ENCODE measurements at regions not wholly inside any gene's neighbourhood (a gene's known extent, or its start where the extent isn't known, plus 50 kb on each side); places are given as distances from the start of the nearest gene placed in this dataset.

DNA sequence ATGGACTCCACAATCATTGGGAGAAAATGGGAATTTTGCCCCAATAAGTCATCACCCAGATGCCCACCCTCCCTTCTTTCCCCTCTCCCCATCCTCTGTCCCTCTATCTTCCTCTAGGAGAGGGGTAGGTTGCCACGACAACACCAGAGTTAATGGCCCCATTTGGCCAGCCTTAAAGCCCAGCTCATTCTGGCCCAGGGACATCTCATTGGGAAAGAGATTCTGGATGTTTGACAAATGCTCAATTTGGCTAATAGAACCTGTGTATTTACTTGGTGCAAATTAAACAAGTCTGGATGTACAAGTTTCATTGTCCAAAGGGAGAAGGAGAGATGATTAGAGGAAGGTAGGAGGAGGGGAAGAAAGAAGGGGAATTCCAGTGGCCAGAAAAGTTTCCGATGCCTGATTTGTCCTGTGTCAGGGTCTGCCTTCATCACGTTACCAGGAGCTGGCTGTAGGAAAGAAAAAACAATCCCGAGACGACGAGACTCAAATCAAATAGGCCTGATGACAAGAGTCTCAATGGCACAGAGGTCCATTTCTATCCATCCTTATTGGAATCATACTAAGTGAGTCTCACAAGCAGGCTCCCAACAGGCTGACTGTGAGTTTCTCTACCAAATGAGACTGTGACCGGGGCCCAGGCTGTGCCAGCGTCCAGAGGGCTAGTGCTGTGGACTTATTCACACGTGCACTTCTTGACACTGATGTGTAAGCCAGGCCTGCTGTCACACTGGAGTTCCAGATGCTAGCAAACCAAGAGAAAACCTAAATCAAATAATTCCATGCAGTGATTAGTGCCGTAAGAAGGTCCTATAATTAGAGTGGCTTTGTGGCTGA lies 265.2 kb upstream of the APCDD1 start:
- ATAC-seq (no peak), DNase-seq (ENCODE audit: low read depth, low spot score) (no peak)
- TF ChIP-seq, protein P1, sequence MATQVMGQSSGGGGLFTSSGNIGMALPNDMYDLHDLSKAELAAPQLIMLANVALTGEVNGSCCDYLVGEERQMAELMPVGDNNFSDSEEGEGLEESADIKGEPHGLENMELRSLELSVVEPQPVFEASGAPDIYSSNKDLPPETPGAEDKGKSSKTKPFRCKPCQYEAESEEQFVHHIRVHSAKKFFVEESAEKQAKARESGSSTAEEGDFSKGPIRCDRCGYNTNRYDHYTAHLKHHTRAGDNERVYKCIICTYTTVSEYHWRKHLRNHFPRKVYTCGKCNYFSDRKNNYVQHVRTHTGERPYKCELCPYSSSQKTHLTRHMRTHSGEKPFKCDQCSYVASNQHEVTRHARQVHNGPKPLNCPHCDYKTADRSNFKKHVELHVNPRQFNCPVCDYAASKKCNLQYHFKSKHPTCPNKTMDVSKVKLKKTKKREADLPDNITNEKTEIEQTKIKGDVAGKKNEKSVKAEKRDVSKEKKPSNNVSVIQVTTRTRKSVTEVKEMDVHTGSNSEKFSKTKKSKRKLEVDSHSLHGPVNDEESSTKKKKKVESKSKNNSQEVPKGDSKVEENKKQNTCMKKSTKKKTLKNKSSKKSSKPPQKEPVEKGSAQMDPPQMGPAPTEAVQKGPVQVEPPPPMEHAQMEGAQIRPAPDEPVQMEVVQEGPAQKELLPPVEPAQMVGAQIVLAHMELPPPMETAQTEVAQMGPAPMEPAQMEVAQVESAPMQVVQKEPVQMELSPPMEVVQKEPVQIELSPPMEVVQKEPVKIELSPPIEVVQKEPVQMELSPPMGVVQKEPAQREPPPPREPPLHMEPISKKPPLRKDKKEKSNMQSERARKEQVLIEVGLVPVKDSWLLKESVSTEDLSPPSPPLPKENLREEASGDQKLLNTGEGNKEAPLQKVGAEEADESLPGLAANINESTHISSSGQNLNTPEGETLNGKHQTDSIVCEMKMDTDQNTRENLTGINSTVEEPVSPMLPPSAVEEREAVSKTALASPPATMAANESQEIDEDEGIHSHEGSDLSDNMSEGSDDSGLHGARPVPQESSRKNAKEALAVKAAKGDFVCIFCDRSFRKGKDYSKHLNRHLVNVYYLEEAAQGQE (IDR thresholded peaks at IDR 0.05; ENCODE audit: insufficient read depth in 1 of 2, low read depth in 2 of 2, low read length in 1 of 2), result no peak
- TF ChIP-seq TCF7L2 (IDR thresholded peaks at IDR 0.05; ENCODE audit: low read depth, low read length), result no peak
- ChIA-PET CTCF (no interaction called here), POLR2A (no interaction called here)
- H3K4me1 ChIP-seq (ENCODE audit: control insufficient read depth, insufficient read depth, low read length), result no peaks in the 10 kb centered on the region
- H3K27ac ChIP-seq (ENCODE audit: low read length), result no peak overlapping the region
- in situ Hi-C loops (cut with HindIII; ENCODE audit: low pct_unique_long_range_greater_than_20kb, low sequenced_read_pairs) (no loop called here), intact Hi-C loops (cut with micrococcal nuclease; ENCODE audit: unreplicated experiment) (no loop called here)
- H3K36me3 ChIP-seq (ENCODE audit: control insufficient read depth, insufficient read depth, low read length), result no peaks in the 10 kb centered on the region
- BruUV-seq (replicated peaks), result no TSS peak
- no peaks in the 10 kb centered on the region for H3K27me3 ChIP-seq (ENCODE audit: control insufficient read depth, insufficient read depth, low read length)
- H3K4me3 ChIP-seq (ENCODE audit: low read depth in 2 of 2, low read length in 2 of 2), result no peak overlapping the region
- no peaks in the 10 kb centered on the region for H3K9me3 ChIP-seq (ENCODE audit: control insufficient read depth, insufficient read depth, low read depth, low read length)

DNA sequence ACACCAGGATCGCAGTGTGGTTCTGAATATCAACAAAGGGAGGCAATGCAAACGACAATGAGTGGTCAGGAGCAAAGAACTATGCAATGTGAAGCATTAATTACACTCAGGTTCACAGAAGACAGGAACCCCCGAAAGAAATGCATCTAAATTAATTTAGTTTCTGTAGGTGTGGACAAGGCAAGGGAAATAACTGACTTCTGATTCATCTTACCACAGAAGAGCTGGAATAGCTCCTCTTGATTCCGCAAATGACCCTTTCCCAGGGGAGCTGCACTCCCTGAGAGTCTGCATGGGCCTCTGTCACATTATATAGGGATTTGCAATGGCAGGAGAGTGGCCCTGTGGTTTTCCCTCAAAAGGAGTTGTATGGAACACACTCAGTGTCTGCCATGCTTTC lies 263.9 kb upstream of the APCDD1 start:
- no peak overlapping the region for H3K27ac ChIP-seq (ENCODE audit: low read length)
- intact Hi-C loops (cut with micrococcal nuclease; ENCODE audit: unreplicated experiment), result no loop called here
- TF ChIP-seq, protein P2, sequence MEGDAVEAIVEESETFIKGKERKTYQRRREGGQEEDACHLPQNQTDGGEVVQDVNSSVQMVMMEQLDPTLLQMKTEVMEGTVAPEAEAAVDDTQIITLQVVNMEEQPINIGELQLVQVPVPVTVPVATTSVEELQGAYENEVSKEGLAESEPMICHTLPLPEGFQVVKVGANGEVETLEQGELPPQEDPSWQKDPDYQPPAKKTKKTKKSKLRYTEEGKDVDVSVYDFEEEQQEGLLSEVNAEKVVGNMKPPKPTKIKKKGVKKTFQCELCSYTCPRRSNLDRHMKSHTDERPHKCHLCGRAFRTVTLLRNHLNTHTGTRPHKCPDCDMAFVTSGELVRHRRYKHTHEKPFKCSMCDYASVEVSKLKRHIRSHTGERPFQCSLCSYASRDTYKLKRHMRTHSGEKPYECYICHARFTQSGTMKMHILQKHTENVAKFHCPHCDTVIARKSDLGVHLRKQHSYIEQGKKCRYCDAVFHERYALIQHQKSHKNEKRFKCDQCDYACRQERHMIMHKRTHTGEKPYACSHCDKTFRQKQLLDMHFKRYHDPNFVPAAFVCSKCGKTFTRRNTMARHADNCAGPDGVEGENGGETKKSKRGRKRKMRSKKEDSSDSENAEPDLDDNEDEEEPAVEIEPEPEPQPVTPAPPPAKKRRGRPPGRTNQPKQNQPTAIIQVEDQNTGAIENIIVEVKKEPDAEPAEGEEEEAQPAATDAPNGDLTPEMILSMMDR (IDR thresholded peaks at IDR 0.05), result no peak
- TF ChIP-seq SIN3A (IDR thresholded peaks at IDR 0.05; ENCODE audit: borderline replicate concordance, insufficient read depth, low read depth, low read length), result no peak
- TF ChIP-seq, protein P1 (IDR thresholded peaks at IDR 0.05; ENCODE audit: insufficient read depth in 1 of 2, low read depth in 2 of 2, low read length in 1 of 2), result no peak
- TF ChIP-seq POLR2AphosphoS5 (IDR thresholded peaks at IDR 0.05; ENCODE audit: low read depth, low read length), result no peak
- TF ChIP-seq TCF7L2 (IDR thresholded peaks at IDR 0.05; ENCODE audit: low read depth, low read length), result no peak
- H3K4me1 ChIP-seq (ENCODE audit: control insufficient read depth, insufficient read depth, low read length), result no peaks in the 10 kb centered on the region
- no peak overlapping the region for H3K4me3 ChIP-seq (ENCODE audit: low read depth in 2 of 2, low read length in 2 of 2)
- H3K36me3 ChIP-seq (ENCODE audit: control insufficient read depth, insufficient read depth, low read length), result no peaks in the 10 kb centered on the region
- no peaks in the 10 kb centered on the region for H3K9me3 ChIP-seq (ENCODE audit: control insufficient read depth, insufficient read depth, low read depth, low read length)
- no peak for ATAC-seq
- in situ Hi-C loops (cut with HindIII; ENCODE audit: low pct_unique_long_range_greater_than_20kb, low sequenced_read_pairs), result no loop called here
- DNase-seq (ENCODE audit: low read depth, low spot score), result no peak
- H3K27me3 ChIP-seq (ENCODE audit: control insufficient read depth, insufficient read depth, low read length), result no peaks in the 10 kb centered on the region
- ChIA-PET POLR2A (no interaction called here), CTCF (no interaction called here)
- no TSS peak for BruUV-seq (replicated peaks)

All from Panc1 (cell line).